Keratinocyte (primary cell): ENCODE measurements at regions not wholly inside any gene's neighbourhood (a gene's known extent, or its start where the extent isn't known, plus 50 kb on each side); places are given as distances from the start of the nearest gene placed in this dataset.

ENCODE experiments used
- DNase-seq: peaks from one replicate; pipeline ENCODE4 v3.0.0-alpha.2; 2011; ENCODE audit warnings: low read depth, missing footprints, low spot score
- FAIRE-seq: peaks from 2 replicates; lab custom pipeline; 2011; peaks lifted over from hg19 to GRCh38; lab: Jason Lieb, UNC
- H2AFZ ChIP-seq: 2 replicates; pipeline ENCODE4 v1.6.0; 2012; ENCODE audit warnings: low read length, control low read depth, inconsistent platforms; ENCODE audit not compliant: control insufficient read depth
- H3K27ac ChIP-seq: 2 replicates; pipeline ENCODE4 v1.5.1; 2011; ENCODE audit warnings: low read length; ENCODE audit not compliant: control insufficient read depth, insufficient read depth
- H3K27me3 ChIP-seq: 3 replicates; pipeline ENCODE4 v1.6.0; 2011; ENCODE audit warnings: low read length; ENCODE audit not compliant: control insufficient read depth, insufficient read depth; ENCODE audit errors: extremely low read depth
- H3K36me3 ChIP-seq, 2 experiments: 2 replicates in 1 of 2; 3 replicates in 1 of 2; pipeline ENCODE4 v1.5.1; 2011; ENCODE audit warnings: low read length in 2 of 2, mild to moderate bottlenecking in 1 of 2; ENCODE audit not compliant: control insufficient read depth in 2 of 2, insufficient read depth in 2 of 2; ENCODE audit errors: extremely low read depth in 1 of 2
- H3K4me1 ChIP-seq: 3 replicates; pipeline ENCODE4 v1.5.1; 2011; ENCODE audit warnings: low read length; ENCODE audit not compliant: control insufficient read depth, insufficient read depth; ENCODE audit errors: extremely low read depth
- H3K4me2 ChIP-seq: 3 replicates; pipeline ENCODE4 v1.6.0; 2011; ENCODE audit warnings: low read depth, low read length; ENCODE audit not compliant: control insufficient read depth, insufficient read depth; ENCODE audit errors: extremely low read depth
- H3K4me3 ChIP-seq, 3 experiments: fragments of 200-600 bp in 1 of 3; sonication (generic) in 1 of 3; 2 replicates in 2 of 3; 3 replicates in 1 of 3; pipeline ENCODE4 v1.5.1; 2011 to 2016; ENCODE audit warnings: low read length in 3 of 3, mild to moderate bottlenecking in 3 of 3, control low read depth in 2 of 3, inconsistent platforms in 1 of 3, low read depth in 1 of 3, mixed read lengths in 1 of 3, mixed run types in 1 of 3, moderate library complexity in 1 of 3; ENCODE audit not compliant: control insufficient read depth in 2 of 3, insufficient read depth in 2 of 3; ENCODE audit errors: extremely low read depth in 1 of 3
- H3K79me2 ChIP-seq: 2 replicates; pipeline ENCODE4 v1.6.0; 2012; ENCODE audit warnings: low read length; ENCODE audit not compliant: control insufficient read depth, insufficient read depth
- H3K9ac ChIP-seq: 3 replicates; pipeline ENCODE4 v1.6.0; 2011; ENCODE audit warnings: low read length; ENCODE audit not compliant: control insufficient read depth, insufficient read depth; ENCODE audit errors: extremely low read depth
- H3K9me1 ChIP-seq: 3 replicates; pipeline ENCODE4 v1.6.0; 2011; ENCODE audit warnings: low read length; ENCODE audit not compliant: control insufficient read depth, insufficient read depth; ENCODE audit errors: extremely low read depth
- H3K9me3 ChIP-seq: 2 replicates; pipeline ENCODE4 v1.5.1; 2012; ENCODE audit warnings: low read depth, low read length; ENCODE audit not compliant: control insufficient read depth
- H4K20me1 ChIP-seq: 3 replicates; pipeline ENCODE4 v1.6.0; 2011; ENCODE audit warnings: low read length; ENCODE audit not compliant: control insufficient read depth, insufficient read depth; ENCODE audit errors: extremely low read depth
- EZH2 ChIP-seq: IDR thresholded peaks from one replicate; pipeline ENCODE4 v1.6.1; 2012; ENCODE audit warnings: inconsistent platforms, mild to moderate bottlenecking, low read length, moderate library complexity
- dilution Hi-C: fragments of 300-500 bp; cut with MboI; formaldehyde crosslinking; loops from one replicate; pipeline ENCODE4 v1.7.0; 2020; ENCODE audit warnings: low sequenced_read_pairs; ENCODE audit not compliant: extremely low pct_ligation_motif_present
- TF ChIP-seq, protein P1 (sequence below), 3 experiments: IDR thresholded peaks in 1 of 3; conservative IDR thresholded peaks in 1 of 3; optimal IDR thresholded peaks in 1 of 3; 2 replicates in 2 of 3; 3 replicates in 1 of 3; pipeline versions ENCODE3 to v1.5.1; 2011; ENCODE audit warnings: low read length in 3 of 3, mild to moderate bottlenecking in 3 of 3, moderate library complexity in 2 of 3, control low read depth in 1 of 3, inconsistent platforms in 1 of 3; ENCODE audit not compliant: insufficient read depth in 2 of 3; ENCODE audit errors: extremely low read depth in 1 of 3

DNA sequence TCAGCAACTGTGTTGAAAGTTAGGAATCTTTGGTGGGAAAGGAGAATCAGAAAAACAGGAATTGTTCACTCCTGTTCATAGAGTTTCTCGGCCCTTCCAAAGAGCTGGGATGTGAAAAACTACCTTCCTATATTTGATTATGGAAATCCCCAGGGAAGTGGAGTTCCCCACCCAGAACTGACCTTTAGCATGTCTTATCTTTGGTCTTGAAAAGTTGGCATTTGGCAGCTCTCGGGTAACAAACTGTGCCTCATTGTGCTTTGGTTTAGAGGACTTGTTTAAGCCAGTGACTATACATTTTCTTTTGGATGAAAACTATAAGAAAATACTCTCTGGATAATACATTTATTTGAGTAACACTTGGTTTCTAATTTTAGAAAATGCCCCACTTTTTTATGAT is 51.3 kb upstream of the CERS6 start:
- no peak overlapping the region for H2AFZ ChIP-seq
- H3K27ac ChIP-seq = no peak overlapping the region
- no peaks in the 10 kb centered on the region for H4K20me1 ChIP-seq
- H3K4me1 ChIP-seq = no peaks in the 10 kb centered on the region
- H3K27me3 ChIP-seq = no peaks in the 10 kb centered on the region
- no peak overlapping the region for H3K4me2 ChIP-seq
- H3K9me3 ChIP-seq = no peaks in the 10 kb centered on the region
- DNase-seq (no peak), FAIRE-seq (no peak)
- H3K79me2 ChIP-seq = no peaks in the 10 kb centered on the region
- no peak overlapping the region for H3K4me3 ChIP-seq
- H3K9me1 ChIP-seq = no peaks in the 10 kb centered on the region
- dilution Hi-C loops = no loop called here
- H3K9ac ChIP-seq = no peak overlapping the region
- no peaks in the 10 kb centered on the region for H3K36me3 ChIP-seq
- TF ChIP-seq, protein P1, sequence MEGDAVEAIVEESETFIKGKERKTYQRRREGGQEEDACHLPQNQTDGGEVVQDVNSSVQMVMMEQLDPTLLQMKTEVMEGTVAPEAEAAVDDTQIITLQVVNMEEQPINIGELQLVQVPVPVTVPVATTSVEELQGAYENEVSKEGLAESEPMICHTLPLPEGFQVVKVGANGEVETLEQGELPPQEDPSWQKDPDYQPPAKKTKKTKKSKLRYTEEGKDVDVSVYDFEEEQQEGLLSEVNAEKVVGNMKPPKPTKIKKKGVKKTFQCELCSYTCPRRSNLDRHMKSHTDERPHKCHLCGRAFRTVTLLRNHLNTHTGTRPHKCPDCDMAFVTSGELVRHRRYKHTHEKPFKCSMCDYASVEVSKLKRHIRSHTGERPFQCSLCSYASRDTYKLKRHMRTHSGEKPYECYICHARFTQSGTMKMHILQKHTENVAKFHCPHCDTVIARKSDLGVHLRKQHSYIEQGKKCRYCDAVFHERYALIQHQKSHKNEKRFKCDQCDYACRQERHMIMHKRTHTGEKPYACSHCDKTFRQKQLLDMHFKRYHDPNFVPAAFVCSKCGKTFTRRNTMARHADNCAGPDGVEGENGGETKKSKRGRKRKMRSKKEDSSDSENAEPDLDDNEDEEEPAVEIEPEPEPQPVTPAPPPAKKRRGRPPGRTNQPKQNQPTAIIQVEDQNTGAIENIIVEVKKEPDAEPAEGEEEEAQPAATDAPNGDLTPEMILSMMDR (optimal IDR thresholded peaks at IDR 0.05 in 1 of 3, IDR thresholded peaks at IDR 0.05 in 1 of 3, conservative IDR thresholded peaks at IDR 0.05 in 1 of 3; ENCODE audit: extremely low read depth in 1 of 3, insufficient read depth in 2 of 3, low read length in 3 of 3) = no peak
- TF ChIP-seq EZH2 = no peak
